ENCODE measurements at regions not wholly inside any gene's neighbourhood (a gene's known extent, or its start where the extent isn't known, plus 50 kb on each side); places are given as distances from the start of the nearest gene placed in this dataset.
A peak's percentile ranks its signal among the peaks of the same experiment; 100 is the strongest.

GRCh38 chr4:167939863-167940616 is 152.3 kb upstream of the ANXA10 start (continued):
- TF ChIP-seq CDX4 (CRISPR knock-in tag; IDR thresholded peaks at IDR 0.05; ENCODE audit: borderline replicate concordance) = no peak
- TF ChIP-seq FOXK1 (CRISPR knock-in tag; IDR thresholded peaks at IDR 0.05) = no peak

DNA sequence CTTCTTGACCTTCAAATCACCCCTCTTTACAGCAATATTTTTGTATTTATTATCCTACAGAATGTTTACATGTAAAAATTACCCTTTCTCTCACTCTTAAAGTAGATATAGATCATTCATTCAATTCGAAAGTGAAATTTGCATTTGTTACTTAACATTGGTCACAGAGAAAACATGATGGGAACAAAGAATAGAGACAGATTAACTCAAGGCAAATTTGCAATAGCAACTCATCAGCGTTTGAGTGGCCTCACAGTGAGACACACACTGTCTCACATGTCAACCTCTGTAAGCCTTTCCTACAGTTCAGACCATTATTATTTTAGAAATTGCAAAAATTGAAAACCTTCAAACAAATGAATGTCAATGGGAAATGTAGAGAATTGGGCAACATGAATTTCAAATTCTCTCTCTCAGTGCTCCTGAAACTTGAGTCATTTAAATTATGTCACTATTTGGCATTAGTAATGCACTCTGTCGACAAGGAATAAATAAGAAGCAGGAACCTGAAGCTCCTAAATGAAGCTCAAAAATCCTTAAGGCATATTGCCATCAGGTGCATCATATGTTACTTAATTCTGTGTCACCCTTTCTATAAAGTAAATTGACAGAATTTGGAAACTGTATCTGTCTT is 148.3 kb upstream of the ANXA10 start:
- DNase-seq (ENCODE audit: low spot score) (no peak), ATAC-seq (peak; percentile 67)
- no peak for TF ChIP-seq JUN (CRISPR knock-in tag; IDR thresholded peaks at IDR 0.05)
- no peak for TF ChIP-seq ZNF232 (CRISPR knock-in tag; IDR thresholded peaks at IDR 0.05)
- TF ChIP-seq USF2 (CRISPR knock-in tag; IDR thresholded peaks at IDR 0.05) = no peak
- no peak for TF ChIP-seq CBFB (CRISPR knock-in tag; IDR thresholded peaks at IDR 0.05; ENCODE audit: low read depth)
- TF ChIP-seq ZNF532 (CRISPR knock-in tag; IDR thresholded peaks at IDR 0.05; ENCODE audit: borderline replicate concordance) = no peak
- TF ChIP-seq TEAD4 (CRISPR knock-in tag; IDR thresholded peaks at IDR 0.05) = no peak
- TF ChIP-seq SMAD3 (CRISPR knock-in tag; IDR thresholded peaks at IDR 0.05; ENCODE audit: borderline replicate concordance) = no peak
- no peak overlapping the region for H3K4me3 Mint-ChIP-seq
- H3K4me1 Mint-ChIP-seq = peaks cover 15% of the 10 kb centered on the region
- H3K27ac Mint-ChIP-seq = peak overlapping the region; percentile 84; the same call in 1 of the 2 replicates
- ChIA-PET CTCF (no interaction called here), POLR2A (no interaction called here)
- H3K27me3 Mint-ChIP-seq (ENCODE audit: low read depth) = no peaks in the 10 kb centered on the region
- H3K9me3 Mint-ChIP-seq = peaks cover 8% of the 10 kb centered on the region
- H3K36me3 Mint-ChIP-seq = peaks cover 3% of the 10 kb centered on the region; the same call in 1 of the 2 replicates

DNA sequence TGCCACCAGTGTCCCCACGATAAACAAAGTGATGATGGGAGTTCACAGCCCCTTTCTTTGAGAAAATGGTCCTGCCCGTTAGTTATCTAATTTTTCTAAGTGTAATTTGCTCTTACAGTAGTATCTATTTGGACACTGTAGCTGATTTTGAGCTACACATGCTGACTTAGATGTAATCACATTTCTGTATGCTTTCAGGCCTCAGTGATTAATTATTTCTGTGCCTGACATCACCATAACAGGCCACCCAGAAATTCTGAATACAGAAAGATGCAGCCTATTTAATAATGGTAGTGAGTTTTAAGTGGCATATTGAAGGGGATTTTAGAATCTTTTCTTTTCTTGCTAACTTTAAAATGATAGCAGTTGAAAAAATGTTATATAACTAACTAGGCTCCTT is 147.6 kb upstream of the ANXA10 start:
- no peaks in the 10 kb centered on the region for H3K27me3 Mint-ChIP-seq (ENCODE audit: low read depth)
- CTCF ChIA-PET = no interaction called here
- H3K4me3 Mint-ChIP-seq = no peak overlapping the region
- DNase-seq (ENCODE audit: low spot score) = no peak
- no peak overlapping the region for H3K27ac Mint-ChIP-seq
- no peak for TF ChIP-seq CREM (CRISPR knock-in tag; IDR thresholded peaks at IDR 0.05)
- TF ChIP-seq NFYB (CRISPR knock-in tag; conservative IDR thresholded peaks at IDR 0.05; ENCODE audit: low read depth) = no peak
- TF ChIP-seq PREB (CRISPR knock-in tag; IDR thresholded peaks at IDR 0.05; ENCODE audit: borderline replicate concordance) = no peak
- no peak for TF ChIP-seq ZNF281 (CRISPR knock-in tag; IDR thresholded peaks at IDR 0.05)
- TF ChIP-seq FOXK1 (CRISPR knock-in tag; IDR thresholded peaks at IDR 0.05) = no peak
- no peak for TF ChIP-seq GTF2I (CRISPR knock-in tag; conservative IDR thresholded peaks at IDR 0.05)
- TF ChIP-seq, protein P1, sequence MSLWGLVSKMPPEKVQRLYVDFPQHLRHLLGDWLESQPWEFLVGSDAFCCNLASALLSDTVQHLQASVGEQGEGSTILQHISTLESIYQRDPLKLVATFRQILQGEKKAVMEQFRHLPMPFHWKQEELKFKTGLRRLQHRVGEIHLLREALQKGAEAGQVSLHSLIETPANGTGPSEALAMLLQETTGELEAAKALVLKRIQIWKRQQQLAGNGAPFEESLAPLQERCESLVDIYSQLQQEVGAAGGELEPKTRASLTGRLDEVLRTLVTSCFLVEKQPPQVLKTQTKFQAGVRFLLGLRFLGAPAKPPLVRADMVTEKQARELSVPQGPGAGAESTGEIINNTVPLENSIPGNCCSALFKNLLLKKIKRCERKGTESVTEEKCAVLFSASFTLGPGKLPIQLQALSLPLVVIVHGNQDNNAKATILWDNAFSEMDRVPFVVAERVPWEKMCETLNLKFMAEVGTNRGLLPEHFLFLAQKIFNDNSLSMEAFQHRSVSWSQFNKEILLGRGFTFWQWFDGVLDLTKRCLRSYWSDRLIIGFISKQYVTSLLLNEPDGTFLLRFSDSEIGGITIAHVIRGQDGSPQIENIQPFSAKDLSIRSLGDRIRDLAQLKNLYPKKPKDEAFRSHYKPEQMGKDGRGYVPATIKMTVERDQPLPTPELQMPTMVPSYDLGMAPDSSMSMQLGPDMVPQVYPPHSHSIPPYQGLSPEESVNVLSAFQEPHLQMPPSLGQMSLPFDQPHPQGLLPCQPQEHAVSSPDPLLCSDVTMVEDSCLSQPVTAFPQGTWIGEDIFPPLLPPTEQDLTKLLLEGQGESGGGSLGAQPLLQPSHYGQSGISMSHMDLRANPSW (CRISPR knock-in tag; conservative IDR thresholded peaks at IDR 0.05; ENCODE audit: low read depth) = no peak
- no peak for TF ChIP-seq OVOL2 (CRISPR knock-in tag; IDR thresholded peaks at IDR 0.05; ENCODE audit: borderline replicate concordance)
- no peak for TF ChIP-seq GRHL2 (CRISPR knock-in tag; IDR thresholded peaks at IDR 0.05; ENCODE audit: insufficient replicate concordance, severe bottlenecking)
- no peak for TF ChIP-seq MYBL2 (CRISPR knock-in tag; IDR thresholded peaks at IDR 0.05)
- POLR2A ChIA-PET = no interaction called here
- ATAC-seq = no peak
- peaks cover 3% of the 10 kb centered on the region; the same call in 1 of the 2 replicates for H3K36me3 Mint-ChIP-seq
- peaks cover 8% of the 10 kb centered on the region for H3K9me3 Mint-ChIP-seq
- H3K4me1 Mint-ChIP-seq = peaks cover 12% of the 10 kb centered on the region
